GM23338 (cell line): ENCODE measurements at regions not wholly inside any gene's neighbourhood (a gene's known extent, or its start where the extent isn't known, plus 50 kb on each side); places are given as distances from the start of the nearest gene placed in this dataset.

ENCODE experiments used
- ATAC-seq: fragments of 200-7000 bp; cut with Tn5 transposase; 3 replicates; pipeline ENCODE4 v1.9.1; 2020
- DNase-seq: peaks from one replicate; pipeline ENCODE4 v3.0.0-alpha.2; 2015; ENCODE audit warnings: low spot score
- H2AFZ ChIP-seq: fragments of 200-600 bp; sonication (generic); 2 replicates; pipeline ENCODE4 v1.8.0; 2016; ENCODE audit warnings: antibody characterized with exemption, mild to moderate bottlenecking, moderate library complexity
- H3F3A ChIP-seq: fragments of 200-600 bp; sonication (generic); replicated peaks from 2 replicates; pipeline ENCODE4 v1.8.0; 2017; ENCODE audit warnings: antibody characterized with exemption, mixed run types, low read depth
- H3K27ac ChIP-seq: fragments of 200-600 bp; sonication (generic); 2 replicates; pipeline ENCODE4 v1.6.1; 2016; ENCODE audit warnings: low read depth
- H3K27me3 ChIP-seq: fragments of 200-600 bp; sonication (generic); 2 replicates; pipeline ENCODE4 v1.8.0; 2016; ENCODE audit warnings: mild to moderate bottlenecking, mixed run types, moderate library complexity; ENCODE audit not compliant: insufficient read depth
- H3K36me3 ChIP-seq: fragments of 200-600 bp; sonication (generic); 2 replicates; pipeline ENCODE4 v1.8.0; 2016; ENCODE audit warnings: mild to moderate bottlenecking; ENCODE audit not compliant: insufficient read depth
- H3K4me1 ChIP-seq: fragments of 200-600 bp; sonication (generic); 2 replicates; pipeline ENCODE4 v1.8.0; 2016; ENCODE audit warnings: mild to moderate bottlenecking, moderate library complexity; ENCODE audit not compliant: insufficient read depth
- H3K4me2 ChIP-seq: fragments of 200-600 bp; sonication (generic); 2 replicates; pipeline ENCODE4 v1.7.1; 2017; ENCODE audit warnings: mixed run types
- H3K4me3 ChIP-seq: fragments of 200-600 bp; sonication (generic); 2 replicates; pipeline ENCODE4 v1.6.1; 2016; ENCODE audit warnings: mixed run types
- H3K79me2 ChIP-seq: fragments of 200-600 bp; sonication (generic); replicated peaks from 2 replicates; pipeline ENCODE4 v1.8.0; 2017; ENCODE audit warnings: mild to moderate bottlenecking; ENCODE audit not compliant: insufficient read depth
- H3K9me2 ChIP-seq: fragments of 200-600 bp; sonication (generic); 2 replicates; pipeline ENCODE4 v1.8.0; 2017; ENCODE audit not compliant: insufficient read depth
- H4K20me1 ChIP-seq: fragments of 200-600 bp; sonication (generic); replicated peaks from 2 replicates; pipeline ENCODE4 v1.8.0; 2017; ENCODE audit warnings: mild to moderate bottlenecking; ENCODE audit not compliant: insufficient read depth
- H3K27ac Mint-ChIP-seq: 2 replicates; pipeline ENCODE4 v1.8.0; 2020; ENCODE audit warnings: inconsistent platforms, mild to moderate bottlenecking, moderate library complexity, mixed read lengths
- H3K27me3 Mint-ChIP-seq: 3 replicates; pipeline ENCODE4 v1.8.0; 2022; ENCODE audit warnings: low read depth, mild to moderate bottlenecking, moderate library complexity, mixed read lengths, inconsistent platforms; ENCODE audit not compliant: insufficient read depth, poor library complexity
- H3K36me3 Mint-ChIP-seq: 3 replicates; pipeline ENCODE4 v1.8.0; 2021; ENCODE audit warnings: low read depth, mild to moderate bottlenecking, inconsistent platforms, moderate library complexity, mixed read lengths
- H3K4me1 Mint-ChIP-seq: 3 replicates; pipeline ENCODE4 v1.8.0; 2020; ENCODE audit warnings: mild to moderate bottlenecking, inconsistent platforms, mixed read lengths
- H3K4me3 Mint-ChIP-seq: 3 replicates; pipeline ENCODE4 v1.8.0; 2021; ENCODE audit warnings: moderate library complexity, mild to moderate bottlenecking, inconsistent platforms, mixed read lengths
- H3K9me3 Mint-ChIP-seq: 3 replicates; pipeline ENCODE4 v1.8.0; 2020; ENCODE audit warnings: moderate library complexity, mild to moderate bottlenecking, inconsistent platforms, mixed read lengths
- CREB1 ChIP-seq: fragments of 250-450 bp; sonication (Bioruptor Pico); IDR thresholded peaks from 2 replicates; pipeline ENCODE4 v1.5.0; 2020; ENCODE audit warnings: low read depth, mild to moderate bottlenecking, moderate library complexity
- ETS1 ChIP-seq: IDR thresholded peaks from 2 replicates; pipeline ENCODE4 v1.6.1; 2016; ENCODE audit warnings: antibody characterized with exemption
- NANOG ChIP-seq: IDR thresholded peaks from 2 replicates; pipeline ENCODE4 v1.6.1; 2016; ENCODE audit warnings: antibody characterized with exemption, borderline replicate concordance
- ZNF462 ChIP-seq: fragments of 250-450 bp; sonication (Bioruptor Pico); IDR thresholded peaks from 2 replicates; pipeline ENCODE4 v1.5.0; 2020; ENCODE audit warnings: mild to moderate bottlenecking, moderate library complexity
- TF ChIP-seq, protein P1 (sequence below), 2 experiments: fragments of 200-600 bp in 1 of 2; sonication (generic) in 1 of 2; conservative IDR thresholded peaks; 2 replicates each; pipeline versions ENCODE4 v1.5.1 to v1.6.1; 2016 to 2017; ENCODE audit warnings: antibody characterized with exemption in 2 of 2, low read depth in 2 of 2, mild to moderate bottlenecking in 2 of 2, moderate library complexity in 1 of 2

DNA sequence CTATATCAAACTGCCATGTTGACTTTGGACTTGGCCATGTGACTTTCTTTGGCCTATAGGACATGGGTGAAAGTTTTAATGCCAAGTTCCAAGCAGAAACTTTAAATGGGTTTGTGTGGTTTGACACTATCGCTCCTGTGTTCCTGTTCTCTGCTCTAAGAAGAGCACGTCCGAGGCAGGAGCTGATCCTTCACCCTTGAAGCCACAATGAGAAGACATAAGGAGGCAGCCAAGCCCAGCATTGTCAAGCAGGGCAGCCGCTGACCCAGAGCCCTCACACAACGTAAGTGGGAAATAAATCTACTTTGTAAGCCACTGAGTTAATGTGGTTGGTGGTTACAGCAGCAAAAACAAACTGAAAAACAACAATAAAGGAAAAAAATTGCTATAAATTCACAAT is 422.4 kb downstream of the PID1 start:
- H3K4me3 Mint-ChIP-seq, result no peak overlapping the region
- Histone ChIP-seq H3F3A (no peaks in the 10 kb centered on the region), H3K4me1 (peaks cover 8% of the 10 kb centered on the region; the same call in 1 of the 2 replicates), H2AFZ (no peak overlapping the region), H3K4me3 (no peak overlapping the region), H3K9me2 (peaks cover 3% of the 10 kb centered on the region; the same call in 1 of the 2 replicates), H3K4me2 (no peak overlapping the region), H4K20me1 (no peaks in the 10 kb centered on the region), H3K27ac (no peak overlapping the region), H3K36me3 (no peaks in the 10 kb centered on the region), H3K79me2 (no peaks in the 10 kb centered on the region), H3K27me3 (no peaks in the 10 kb centered on the region)
- H3K36me3 Mint-ChIP-seq, result no peaks in the 10 kb centered on the region
- ATAC-seq (no peak), DNase-seq (no peak)
- H3K27me3 Mint-ChIP-seq, result no peaks in the 10 kb centered on the region
- H3K4me1 Mint-ChIP-seq, result peaks cover 2% of the 10 kb centered on the region; the same call in 2 of the 3 replicates
- H3K27ac Mint-ChIP-seq, result no peak overlapping the region
- TF ChIP-seq ETS1 (no peak), ZNF462 (CRISPR knock-in tag) (no peak), CREB1 (CRISPR knock-in tag) (no peak), NANOG (no peak)
- TF ChIP-seq, protein P1, sequence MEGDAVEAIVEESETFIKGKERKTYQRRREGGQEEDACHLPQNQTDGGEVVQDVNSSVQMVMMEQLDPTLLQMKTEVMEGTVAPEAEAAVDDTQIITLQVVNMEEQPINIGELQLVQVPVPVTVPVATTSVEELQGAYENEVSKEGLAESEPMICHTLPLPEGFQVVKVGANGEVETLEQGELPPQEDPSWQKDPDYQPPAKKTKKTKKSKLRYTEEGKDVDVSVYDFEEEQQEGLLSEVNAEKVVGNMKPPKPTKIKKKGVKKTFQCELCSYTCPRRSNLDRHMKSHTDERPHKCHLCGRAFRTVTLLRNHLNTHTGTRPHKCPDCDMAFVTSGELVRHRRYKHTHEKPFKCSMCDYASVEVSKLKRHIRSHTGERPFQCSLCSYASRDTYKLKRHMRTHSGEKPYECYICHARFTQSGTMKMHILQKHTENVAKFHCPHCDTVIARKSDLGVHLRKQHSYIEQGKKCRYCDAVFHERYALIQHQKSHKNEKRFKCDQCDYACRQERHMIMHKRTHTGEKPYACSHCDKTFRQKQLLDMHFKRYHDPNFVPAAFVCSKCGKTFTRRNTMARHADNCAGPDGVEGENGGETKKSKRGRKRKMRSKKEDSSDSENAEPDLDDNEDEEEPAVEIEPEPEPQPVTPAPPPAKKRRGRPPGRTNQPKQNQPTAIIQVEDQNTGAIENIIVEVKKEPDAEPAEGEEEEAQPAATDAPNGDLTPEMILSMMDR (conservative IDR thresholded peaks at IDR 0.05; ENCODE audit: low read depth in 2 of 2), result no peak
- no peaks in the 10 kb centered on the region for H3K9me3 Mint-ChIP-seq
